ENCODE measurements at regions not wholly inside any gene's neighbourhood (a gene's known extent, or its start where the extent isn't known, plus 50 kb on each side); places are given as distances from the start of the nearest gene placed in this dataset.

GRCh38 chr16:66231452-66232160 is 134.9 kb upstream of the CDH5 start (continued):
- TF ChIP-seq PRDM4 (CRISPR knock-in tag; IDR thresholded peaks at IDR 0.05; ENCODE audit: borderline replicate concordance), result no peak
- no peak for TF ChIP-seq POGK (CRISPR knock-in tag; conservative IDR thresholded peaks at IDR 0.05)
- TF ChIP-seq TSC22D2 (CRISPR knock-in tag; IDR thresholded peaks at IDR 0.05; ENCODE audit: borderline replicate concordance), result no peak
- no peak for TF ChIP-seq CTCF (CRISPR knock-in tag; IDR thresholded peaks at IDR 0.05)
- no peak for TF ChIP-seq JUND (CRISPR knock-in tag; IDR thresholded peaks at IDR 0.05)
- TF ChIP-seq NFKBIZ (CRISPR knock-in tag; IDR thresholded peaks at IDR 0.05), result no peak
- TF ChIP-seq ATF5 (CRISPR knock-in tag; IDR thresholded peaks at IDR 0.05; ENCODE audit: low read depth), result no peak
- TF ChIP-seq ZNF644 (CRISPR knock-in tag; IDR thresholded peaks at IDR 0.05; ENCODE audit: low read depth), result no peak
- no peak for TF ChIP-seq TOPORS (CRISPR knock-in tag; IDR thresholded peaks at IDR 0.05)
- no peak for TF ChIP-seq ZNF616 (CRISPR knock-in tag; IDR thresholded peaks at IDR 0.05; ENCODE audit: low read depth)
- TF ChIP-seq YEATS2 (CRISPR knock-in tag; IDR thresholded peaks at IDR 0.05; ENCODE audit: borderline replicate concordance), result no peak
